ENCODE measurements at regions not wholly inside any gene's neighbourhood (a gene's known extent, or its start where the extent isn't known, plus 50 kb on each side); places are given as distances from the start of the nearest gene placed in this dataset.

DNA sequence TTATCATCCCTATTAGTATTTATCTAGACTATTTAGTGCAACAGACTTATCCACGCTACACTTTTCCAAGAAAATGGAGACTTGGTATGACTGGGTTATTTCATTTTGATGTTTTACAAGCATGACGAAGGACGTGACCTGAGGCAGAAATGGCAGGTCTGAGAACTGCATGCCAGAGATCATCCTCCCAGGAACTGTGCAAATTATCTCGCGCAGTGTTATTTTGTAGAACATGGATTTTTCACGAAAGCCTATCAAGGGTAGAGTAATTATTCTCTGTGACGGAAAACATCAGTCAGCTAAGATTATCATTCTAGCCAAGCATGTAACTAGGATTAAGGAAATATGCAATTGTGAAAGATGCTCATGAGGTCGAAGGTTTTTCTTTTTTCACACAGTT is 361.5 kb upstream of the AJAP1 start:
- no peak for DNase-seq

- DNase-seq = no peak
Observed at GRCh38 chr1:4298361-4299083, 355.9 kb upstream of the AJAP1 start.

DNA sequence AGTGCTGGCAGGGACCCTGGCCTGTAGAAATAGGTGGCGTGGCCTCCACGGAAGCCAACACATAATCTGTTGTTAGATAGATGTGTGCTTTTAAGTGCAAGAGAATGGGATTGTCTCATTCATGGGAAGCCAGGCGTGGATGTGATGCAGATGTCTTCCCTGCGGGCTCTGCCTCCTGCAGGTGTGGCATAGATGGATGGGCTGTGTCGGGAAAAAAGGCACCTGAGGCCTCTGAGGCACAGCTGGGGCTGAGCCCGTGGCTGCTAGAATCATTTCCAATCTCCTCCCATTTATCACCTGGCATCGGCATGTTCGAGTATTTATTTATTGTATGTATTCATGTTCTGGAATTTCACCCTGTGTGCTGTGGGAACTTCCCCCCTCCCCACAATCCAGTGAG is 353.4 kb upstream of the AJAP1 start:
- no peak for DNase-seq

DNA sequence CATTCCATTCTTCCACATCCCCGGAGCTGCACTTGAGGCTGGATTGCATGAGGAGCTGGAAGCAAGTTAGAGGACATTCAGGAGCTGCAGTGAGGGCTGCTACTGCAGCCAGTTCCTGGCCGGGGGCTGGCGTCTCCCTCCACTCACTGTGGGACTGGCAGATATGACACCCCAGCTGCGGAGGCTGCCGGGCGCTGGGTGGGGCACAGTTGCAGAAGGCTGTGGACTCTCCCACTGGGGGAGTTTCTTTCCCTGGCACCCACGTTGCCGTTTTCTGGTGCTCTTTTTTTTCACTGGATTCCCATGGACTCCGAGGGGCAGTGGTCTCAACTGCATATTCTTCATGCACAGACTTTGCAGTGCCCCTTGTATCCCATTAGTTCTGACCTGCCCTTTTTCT is 351.1 kb upstream of the AJAP1 start:
- DNase-seq = no peak

- DNase-seq = no peak
Observed at GRCh38 chr1:4305526-4306301, 348.7 kb upstream of the AJAP1 start.

- no peak for DNase-seq
Observed at GRCh38 chr1:4306559-4307467, 347.6 kb upstream of the AJAP1 start.

- no peak for DNase-seq
Observed at GRCh38 chr1:4307468-4307845, 347.0 kb upstream of the AJAP1 start.

DNA sequence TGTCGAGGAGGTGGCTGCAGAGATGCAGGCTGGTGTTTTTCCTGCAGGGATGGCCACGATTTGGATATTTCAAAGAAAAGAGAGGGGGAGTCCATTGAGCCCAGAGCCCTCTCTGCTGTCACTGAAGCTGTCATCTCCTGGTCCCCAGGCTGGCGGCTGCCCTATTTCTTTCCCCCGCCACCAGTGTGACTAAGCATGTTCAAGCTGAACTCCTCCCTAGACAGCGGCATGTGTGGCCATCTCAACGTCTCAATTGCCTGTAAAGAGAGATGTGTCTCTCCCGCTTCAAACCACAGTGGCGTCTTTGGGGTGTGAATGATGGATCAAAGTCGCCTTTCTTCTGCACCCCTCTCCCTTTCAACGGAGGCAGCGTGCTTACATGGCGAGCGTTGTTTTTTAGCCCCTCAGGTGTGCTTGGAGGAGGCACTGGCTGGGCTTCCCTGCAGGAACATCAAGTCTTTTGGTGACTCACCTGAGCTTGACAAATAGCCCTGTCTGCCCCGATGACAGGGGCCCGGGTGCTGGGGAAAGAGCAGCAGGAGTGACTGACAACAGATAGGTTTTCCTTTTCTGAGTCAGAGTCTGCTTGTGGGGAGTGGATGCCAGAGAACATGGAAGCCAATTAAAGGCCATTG is 346.4 kb upstream of the AJAP1 start:
- no peak for DNase-seq

DNA sequence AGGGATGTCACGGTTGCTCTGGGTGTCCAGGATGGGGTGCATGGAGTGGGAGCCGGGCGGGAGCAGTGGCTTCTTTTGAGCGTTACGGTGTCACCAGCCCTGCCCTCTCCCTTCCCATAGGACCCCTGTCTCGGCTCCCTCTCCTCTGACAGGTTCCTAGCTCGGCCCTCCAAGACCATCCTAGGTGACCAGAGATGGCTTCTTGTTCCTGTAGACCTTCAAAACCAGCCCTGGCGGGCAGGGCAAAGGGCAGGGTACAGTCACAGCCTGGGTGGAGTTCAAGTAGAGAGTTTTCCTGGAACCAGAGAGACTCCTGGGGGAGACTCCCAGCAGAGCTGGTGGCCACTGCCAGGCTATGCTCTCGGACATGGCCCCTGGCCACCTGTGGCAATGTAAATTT is 345.6 kb upstream of the AJAP1 start:
- no peak for DNase-seq

GRCh38 chr1:4309676-4310320 is 344.6 kb upstream of the AJAP1 start:
- DNase-seq = no peak

GRCh38 chr1:4310396-4310923 is 343.9 kb upstream of the AJAP1 start:
- DNase-seq = no peak

DNA sequence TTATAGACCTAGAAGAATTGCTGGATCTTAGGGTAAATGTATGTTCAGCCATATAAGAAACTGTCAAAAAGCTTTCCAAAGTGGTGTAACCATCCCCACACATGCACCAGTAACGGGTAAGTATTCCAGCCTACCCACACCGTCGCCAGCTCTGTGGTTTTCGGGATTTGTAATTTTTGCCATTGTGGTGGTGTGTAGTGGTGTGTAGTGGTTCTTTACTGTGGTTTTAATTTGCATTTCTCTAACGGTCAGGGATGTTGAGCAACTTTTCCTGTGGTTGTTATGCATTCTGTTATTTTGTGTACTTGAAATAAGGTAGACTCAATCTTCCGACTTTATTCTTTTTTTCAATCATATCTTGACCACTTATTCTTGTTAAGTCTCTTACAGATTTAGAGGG is 342.4 kb upstream of the AJAP1 start:
- DNase-seq = no peak

DNA sequence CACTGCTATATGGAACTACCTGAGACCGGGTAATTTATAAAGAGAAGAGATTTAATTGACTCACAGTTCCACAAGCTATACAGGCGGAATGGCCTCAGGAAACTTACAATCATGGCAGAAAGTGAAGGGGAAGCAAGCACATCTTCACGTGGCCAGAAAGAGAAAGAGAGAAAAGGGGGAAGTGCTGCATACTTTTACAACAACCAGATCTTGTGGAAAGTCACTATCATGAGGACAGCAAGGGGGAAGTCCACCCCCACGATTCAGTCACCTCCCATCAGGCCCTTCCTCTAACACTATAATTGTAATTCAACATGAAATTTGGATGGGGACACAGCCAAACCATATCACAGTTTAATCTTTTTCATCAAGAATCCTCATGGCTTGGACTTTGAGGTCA is 339.2 kb upstream of the AJAP1 start:
- no peak for DNase-seq

DNA sequence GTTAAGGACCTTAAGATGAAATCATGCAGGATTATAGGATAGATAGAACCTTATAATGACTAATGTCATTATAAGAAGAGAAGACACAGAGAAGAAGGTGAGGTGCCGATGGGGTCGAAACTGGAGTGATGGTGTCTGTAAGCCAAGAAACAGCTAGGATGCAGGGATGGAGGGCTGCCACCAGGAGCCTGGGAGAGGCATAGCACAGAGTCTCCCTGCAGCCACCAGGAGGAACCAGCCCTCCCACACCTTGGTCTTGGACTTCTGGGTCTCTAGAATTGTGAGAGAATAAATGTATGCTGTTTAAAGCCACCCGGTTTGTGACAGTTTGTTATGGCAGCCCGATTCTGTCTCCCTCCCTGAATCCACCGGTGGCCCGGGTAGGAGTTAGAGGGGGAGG is 337.2 kb upstream of the AJAP1 start:
- no peak for DNase-seq

DNA sequence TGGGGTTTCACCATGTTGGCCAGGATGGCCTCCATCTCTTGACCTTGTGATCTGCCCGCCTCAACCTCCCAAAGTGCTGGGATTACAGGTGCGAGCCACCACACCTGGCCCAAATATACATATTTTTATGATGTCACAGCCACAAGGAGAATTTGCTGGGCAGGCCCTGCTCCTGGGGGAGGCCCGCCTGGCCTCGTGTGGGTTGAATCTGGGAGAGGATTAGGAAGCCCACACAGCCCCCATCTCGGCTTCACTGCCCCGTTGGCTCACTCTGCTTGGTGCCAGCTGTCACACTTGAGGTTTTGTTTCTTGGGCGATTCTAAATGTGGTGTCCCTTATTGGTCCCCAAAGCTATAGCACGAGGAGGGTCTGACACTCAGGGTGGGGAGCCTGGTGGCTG is 335.7 kb upstream of the AJAP1 start:
- no peak for DNase-seq

- DNase-seq = no peak
Observed at GRCh38 chr1:4319496-4319895, 334.9 kb upstream of the AJAP1 start.

- no peak for DNase-seq
Observed at GRCh38 chr1:4322881-4323280, 331.5 kb upstream of the AJAP1 start.

GRCh38 chr1:4323309-4323708 is 331.1 kb upstream of the AJAP1 start:
- no peak for DNase-seq

DNA sequence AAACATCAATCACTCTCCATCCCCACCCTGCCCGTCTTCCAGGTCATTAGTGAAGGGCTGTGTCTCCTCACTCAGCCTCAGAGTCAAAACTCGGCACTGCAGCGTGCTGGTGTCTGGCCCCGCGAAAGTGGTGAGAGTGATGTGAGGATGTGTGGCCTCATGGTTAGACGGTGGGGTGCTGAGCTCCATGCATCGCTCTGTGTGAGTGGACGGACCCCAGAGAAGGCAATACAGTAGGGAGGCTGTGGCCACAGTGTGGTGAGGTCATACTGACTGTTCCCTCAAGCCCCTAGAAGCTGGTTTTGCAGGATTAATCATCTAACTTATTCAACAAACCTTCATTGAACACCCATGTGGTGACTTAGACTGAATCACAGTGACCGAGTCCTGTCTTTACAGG is 329.9 kb upstream of the AJAP1 start:
- no peak for DNase-seq

- DNase-seq = no peak
Observed at GRCh38 chr1:4327142-4327541, 327.3 kb upstream of the AJAP1 start.

- no peak for DNase-seq
Observed at GRCh38 chr1:4328402-4329071, 325.9 kb upstream of the AJAP1 start.
